Mesenchymal stem cell (in vitro differentiated cells and primary cell): ENCODE measurements at regions not wholly inside any gene's neighbourhood (a gene's known extent, or its start where the extent isn't known, plus 50 kb on each side); places are given as distances from the start of the nearest gene placed in this dataset.

Experiments used
- DNase-seq: peaks from one replicate; pipeline ENCODE4 v3.0.0-alpha.2; 2013
- H2AFZ ChIP-seq: one replicate; pipeline ENCODE4 v1.6.1; 2013; ENCODE audit warnings: low read depth, mild to moderate bottlenecking, control low read depth, inconsistent platforms, low read length, moderate library complexity
- H2AK5ac ChIP-seq: 2 replicates; pipeline ENCODE4 v1.6.1; 2013; ENCODE audit warnings: low read length, moderate library complexity, mild to moderate bottlenecking, inconsistent platforms; ENCODE audit not compliant: severe bottlenecking
- H2BK120ac ChIP-seq: one replicate; pipeline ENCODE4 v1.6.1; 2013; ENCODE audit warnings: low read depth, mild to moderate bottlenecking, inconsistent platforms, low read length, moderate library complexity
- H2BK12ac ChIP-seq, 2 experiments: one replicate each; pipeline ENCODE4 v1.6.1; 2013; ENCODE audit warnings: inconsistent platforms in 2 of 2, low read length in 2 of 2, mild to moderate bottlenecking in 2 of 2, moderate library complexity in 2 of 2, control low read depth in 1 of 2
- H2BK15ac ChIP-seq: one replicate; pipeline ENCODE4 v1.6.1; 2013; ENCODE audit warnings: mild to moderate bottlenecking, low read depth, inconsistent platforms; ENCODE audit not compliant: poor library complexity, severe bottlenecking
- H2BK5ac ChIP-seq: 2 replicates; pipeline ENCODE4 v1.6.1; 2013; ENCODE audit warnings: low read depth, mild to moderate bottlenecking, low read length, control low read depth, inconsistent platforms; ENCODE audit not compliant: poor library complexity, severe bottlenecking
- H3K14ac ChIP-seq, 2 experiments: one replicate each; pipeline ENCODE4 v1.6.1; 2013; ENCODE audit warnings: inconsistent platforms in 2 of 2, low read length in 2 of 2, control low read depth in 1 of 2, mild to moderate bottlenecking in 1 of 2, moderate library complexity in 1 of 2
- H3K18ac ChIP-seq, 2 experiments: one replicate each; pipeline ENCODE4 v1.6.1; 2013; ENCODE audit warnings: inconsistent platforms in 2 of 2, low read length in 2 of 2, control low read depth in 1 of 2, low read depth in 1 of 2, mild to moderate bottlenecking in 1 of 2
- H3K23ac ChIP-seq, 2 experiments: one replicate each; pipeline ENCODE4 v1.6.1; 2013; ENCODE audit warnings: inconsistent platforms in 2 of 2, low read length in 2 of 2, mild to moderate bottlenecking in 2 of 2, moderate library complexity in 2 of 2, control low read depth in 1 of 2
- H3K27ac ChIP-seq: 2 replicates; pipeline ENCODE4 v1.5.1; 2013; ENCODE audit warnings: mild to moderate bottlenecking, moderate library complexity, low read length, control low read depth, inconsistent platforms; ENCODE audit not compliant: poor library complexity, severe bottlenecking
- H3K27me3 ChIP-seq, 2 experiments: 2 replicates each; pipeline versions ENCODE4 v1.6.1 to v1.7.0; 2013; ENCODE audit warnings: low read length in 2 of 2, mild to moderate bottlenecking in 2 of 2, moderate library complexity in 2 of 2, control low read depth in 1 of 2, inconsistent platforms in 1 of 2; ENCODE audit not compliant: control insufficient read depth in 1 of 2, insufficient read depth in 1 of 2
- H3K36me3 ChIP-seq, 2 experiments: 2 replicates each; pipeline versions ENCODE4 v1.6.1 to v1.7.0; 2013; ENCODE audit warnings: low read length in 2 of 2, control low read depth in 1 of 2, inconsistent platforms in 1 of 2, low read depth in 1 of 2, mild to moderate bottlenecking in 1 of 2; ENCODE audit not compliant: insufficient read depth in 2 of 2, control insufficient read depth in 1 of 2
- H3K4ac ChIP-seq, 2 experiments: one replicate each; pipeline ENCODE4 v1.6.1; 2013; ENCODE audit warnings: inconsistent platforms in 2 of 2, low read length in 2 of 2, mild to moderate bottlenecking in 2 of 2, moderate library complexity in 2 of 2, control low read depth in 1 of 2, low read depth in 1 of 2
- H3K4me1 ChIP-seq: 2 replicates; pipeline ENCODE4 v1.6.1; 2013; ENCODE audit warnings: low read depth, low read length, control low read depth; ENCODE audit not compliant: control insufficient read depth, insufficient read depth
- H3K4me2 ChIP-seq: 2 replicates; pipeline ENCODE4 v1.6.1; 2013; ENCODE audit warnings: low read length, mild to moderate bottlenecking, inconsistent platforms; ENCODE audit not compliant: poor library complexity, severe bottlenecking
- H3K4me3 ChIP-seq, 2 experiments: 2 replicates each; pipeline versions ENCODE4 v1.5.1 to v1.7.0; 2013; ENCODE audit warnings: low read length in 2 of 2, mild to moderate bottlenecking in 2 of 2, control low read depth in 1 of 2, low read depth in 1 of 2; ENCODE audit not compliant: insufficient read depth in 1 of 2
- H3K79me1 ChIP-seq: replicated peaks from 2 replicates; pipeline ENCODE4 v1.6.1; 2013; ENCODE audit warnings: mild to moderate bottlenecking, control low read depth, low read length, inconsistent platforms; ENCODE audit not compliant: poor library complexity, severe bottlenecking
- H3K9ac ChIP-seq: 2 replicates; pipeline ENCODE4 v1.7.0; 2013; ENCODE audit warnings: mild to moderate bottlenecking, low read length, moderate library complexity
- H3K9me3 ChIP-seq: 2 replicates; pipeline ENCODE4 v1.7.0; 2013; ENCODE audit warnings: mild to moderate bottlenecking, low read length; ENCODE audit not compliant: control insufficient read depth
- H4K8ac ChIP-seq: one replicate; pipeline ENCODE4 v1.6.1; 2013; ENCODE audit warnings: inconsistent platforms, mild to moderate bottlenecking, low read length, moderate library complexity
- H4K91ac ChIP-seq: one replicate; pipeline ENCODE4 v1.6.1; 2013; ENCODE audit warnings: mild to moderate bottlenecking, low read length, inconsistent platforms
- WGBS: methylation state at CpG from one replicate; pipeline ENCODE4 v1.1.7; 2013; ENCODE audit warnings: mixed read lengths; 5-methylcytosine and 5-hydroxymethylcytosine counted together

DNA sequence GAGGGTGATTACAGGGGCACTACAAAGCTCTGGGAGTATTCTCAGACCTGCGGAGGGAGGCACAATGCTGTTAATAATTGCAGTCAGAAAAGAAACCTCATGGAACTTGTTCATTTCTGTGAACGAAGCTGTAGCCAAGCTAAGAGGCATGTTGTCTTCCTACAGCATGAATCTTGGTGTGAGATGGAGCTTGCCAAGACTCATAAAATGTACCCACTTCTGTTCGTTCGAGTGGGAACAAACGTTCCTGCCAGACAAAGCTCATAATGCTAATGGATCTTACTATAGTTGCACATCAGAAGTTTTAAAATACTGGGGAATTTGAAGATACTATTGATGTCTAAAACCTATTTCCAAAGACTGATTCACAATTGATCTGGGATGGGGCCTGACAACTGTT, 489.1 kb downstream of the ZEB2 start:
- H3K27me3 ChIP-seq, result no peaks in the 10 kb centered on the region
- H2BK15ac ChIP-seq, result no peak overlapping the region
- H3K36me3 ChIP-seq, result no peaks in the 10 kb centered on the region
- no peak overlapping the region for H2AK5ac ChIP-seq
- DNase-seq, result no peak
- no peak overlapping the region for H3K9ac ChIP-seq
- no peaks in the 10 kb centered on the region for H3K4me1 ChIP-seq
- H3K4me2 ChIP-seq, result no peak overlapping the region
- H3K4ac ChIP-seq, result no peak overlapping the region
- H3K79me1 ChIP-seq, result no peaks in the 10 kb centered on the region
- H3K27ac ChIP-seq, result no peak overlapping the region
- no peak overlapping the region for H4K8ac ChIP-seq
- no peak overlapping the region for H2BK5ac ChIP-seq
- no peak overlapping the region for H3K18ac ChIP-seq
- no peak overlapping the region for H3K23ac ChIP-seq
- no peak overlapping the region for H3K14ac ChIP-seq
- no peak overlapping the region for H2BK12ac ChIP-seq
- no peak overlapping the region for H4K91ac ChIP-seq
- H3K4me3 ChIP-seq, result no peak overlapping the region
- no peak overlapping the region for H2AFZ ChIP-seq
- no peak overlapping the region for H2BK120ac ChIP-seq
- H3K9me3 ChIP-seq, result no peaks in the 10 kb centered on the region
- 91% methylated on average over 5 of the region's 5 CpGs for WGBS

- Histone ChIP-seq H3K18ac (no peak overlapping the region), H3K36me3 (no peaks in the 10 kb centered on the region), H3K27me3 (no peaks in the 10 kb centered on the region), H3K4me2 (no peak overlapping the region), H4K91ac (no peak overlapping the region), H3K4me1 (no peaks in the 10 kb centered on the region), H3K4me3 (no peak overlapping the region), H2AK5ac (no peak overlapping the region), H2AFZ (no peak overlapping the region), H3K14ac (no peak overlapping the region), H3K79me1 (peaks cover 2% of the 10 kb centered on the region), H3K23ac (no peak overlapping the region), H4K8ac (no peak overlapping the region), H3K4ac (no peak overlapping the region), H2BK12ac (no peak overlapping the region), H3K9ac (no peak overlapping the region), H3K9me3 (peaks cover 7% of the 10 kb centered on the region), H2BK15ac (no peak overlapping the region), H2BK5ac (no peak overlapping the region), H3K27ac (no peak overlapping the region), H2BK120ac (no peak overlapping the region)
- no peak for DNase-seq
- 100% methylated on average over 1 of the region's 4 CpGs for WGBS
These were observed 492.3 kb downstream of the ZEB2 start for GRCh38 chr2:144027593-144027992.

- H3K18ac ChIP-seq, result no peak overlapping the region
- H3K27me3 ChIP-seq, result no peaks in the 10 kb centered on the region
- H2BK120ac ChIP-seq, result no peak overlapping the region
- H3K4ac ChIP-seq, result no peak overlapping the region
- H3K79me1 ChIP-seq, result peaks cover 2% of the 10 kb centered on the region
- no peak overlapping the region for H2AK5ac ChIP-seq
- H3K9me3 ChIP-seq, result peaks cover 11% of the 10 kb centered on the region
- no peak overlapping the region for H3K14ac ChIP-seq
- H4K91ac ChIP-seq, result no peak overlapping the region
- H4K8ac ChIP-seq, result no peak overlapping the region
- no peak overlapping the region for H3K4me3 ChIP-seq
- H2BK15ac ChIP-seq, result no peak overlapping the region
- H3K36me3 ChIP-seq, result no peaks in the 10 kb centered on the region
- no peak overlapping the region for H2BK5ac ChIP-seq
- H3K4me2 ChIP-seq, result no peak overlapping the region
- H3K9ac ChIP-seq, result no peak overlapping the region
- WGBS, result no CpG with 5 or more reads among the region's 1 CpG
- no peak overlapping the region for H3K27ac ChIP-seq
- H3K23ac ChIP-seq, result no peak overlapping the region
- H3K4me1 ChIP-seq, result no peaks in the 10 kb centered on the region
- H2BK12ac ChIP-seq, result no peak overlapping the region
- no peak for DNase-seq
- no peak overlapping the region for H2AFZ ChIP-seq
These were observed 493.2 kb downstream of the ZEB2 start for GRCh38 chr2:144026753-144027152.

DNA sequence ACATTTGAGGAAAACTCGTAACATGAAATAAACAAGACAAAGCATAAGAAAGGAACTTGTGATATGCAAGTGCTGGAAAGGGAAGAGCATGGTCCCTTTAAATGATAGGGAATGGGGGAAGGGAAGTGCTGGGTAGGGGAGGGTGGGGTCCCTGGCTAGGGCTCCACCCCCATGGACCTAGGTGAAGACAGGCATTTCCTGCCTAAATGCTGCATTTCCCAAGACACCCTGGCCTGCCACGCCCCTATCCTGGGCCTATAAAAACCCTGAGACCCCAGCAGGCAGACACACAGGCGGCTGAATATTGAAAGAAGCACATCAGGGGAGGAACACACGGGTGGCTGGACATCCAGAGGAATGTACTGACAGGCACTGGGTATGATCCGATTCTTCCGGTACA, 499.9 kb downstream of the ZEB2 start:
- no peak overlapping the region for H3K23ac ChIP-seq
- no peak overlapping the region for H4K8ac ChIP-seq
- no peak for DNase-seq
- peaks cover under 1% of the 10 kb centered on the region for H3K79me1 ChIP-seq
- H3K4ac ChIP-seq, result no peak overlapping the region
- no peak overlapping the region for H2BK120ac ChIP-seq
- no peak overlapping the region for H3K4me3 ChIP-seq
- no peak overlapping the region for H2AK5ac ChIP-seq
- no peaks in the 10 kb centered on the region for H3K4me1 ChIP-seq
- no peak overlapping the region for H2BK5ac ChIP-seq
- no peak overlapping the region for H3K4me2 ChIP-seq
- H3K14ac ChIP-seq, result no peak overlapping the region
- H3K27me3 ChIP-seq, result no peaks in the 10 kb centered on the region
- WGBS, result 92% methylated on average over 6 of the region's 6 CpGs
- no peak overlapping the region for H3K9ac ChIP-seq
- no peak overlapping the region for H3K18ac ChIP-seq
- H2BK15ac ChIP-seq, result no peak overlapping the region
- no peak overlapping the region for H2AFZ ChIP-seq
- H3K36me3 ChIP-seq, result no peaks in the 10 kb centered on the region
- no peak overlapping the region for H2BK12ac ChIP-seq
- peaks cover 25% of the 10 kb centered on the region for H3K9me3 ChIP-seq
- H3K27ac ChIP-seq, result no peak overlapping the region
- no peak overlapping the region for H4K91ac ChIP-seq
